HCT116 (cell line): ENCODE measurements at regions not wholly inside any gene's neighbourhood (a gene's known extent, or its start where the extent isn't known, plus 50 kb on each side); places are given as distances from the start of the nearest gene placed in this dataset.

Experiments
- CTCF ChIP-seq, 3 experiments: fragments of 200-600 bp in 1 of 3; sonication (generic) in 1 of 3; IDR thresholded peaks in 2 of 3; conservative IDR thresholded peaks in 1 of 3; 2 replicates each; pipeline ENCODE4 v1.5.1; 2012 to 2017; ENCODE audit warnings: low read depth in 2 of 3, low read length in 2 of 3, antibody characterized with exemption in 1 of 3, borderline replicate concordance in 1 of 3, control low read depth in 1 of 3, mild to moderate bottlenecking in 1 of 3, mixed read lengths in 1 of 3, mixed run types in 1 of 3, moderate library complexity in 1 of 3; ENCODE audit not compliant: insufficient read depth in 1 of 3
- EZH2 ChIP-seq: fragments of 200-600 bp; sonication (generic); IDR thresholded peaks from 2 replicates; pipeline ENCODE4 v1.6.1; 2017; ENCODE audit warnings: antibody characterized with exemption, mixed run types
- POLR2AphosphoS5 ChIP-seq: IDR thresholded peaks from 2 replicates; pipeline ENCODE4 v1.6.1; 2011; ENCODE audit warnings: mild to moderate bottlenecking, low read depth, low read length, moderate library complexity

GRCh38 chr4:126495163-126495752 is 1137.5 kb upstream of the INTU start:
- TF ChIP-seq POLR2AphosphoS5 (no peak), CTCF (IDR thresholded peaks at IDR 0.05 in 2 of 3, conservative IDR thresholded peaks at IDR 0.05 in 1 of 3; ENCODE audit: borderline replicate concordance in 1 of 3, insufficient read depth in 1 of 3, low read depth in 2 of 3, low read length in 2 of 3) (no peak), EZH2 (no peak)
